Loucy (cell line): ENCODE measurements at regions not wholly inside any gene's neighbourhood (a gene's known extent, or its start where the extent isn't known, plus 50 kb on each side); places are given as distances from the start of the nearest gene placed in this dataset.

Experiments
- H2AFZ ChIP-seq: fragments of 200-600 bp; sonication (generic); 2 replicates; pipeline ENCODE4 v1.6.0; 2016; ENCODE audit warnings: antibody characterized with exemption, mild to moderate bottlenecking, low read length, moderate library complexity
- H3F3A ChIP-seq: fragments of 200-600 bp; 2 replicates; pipeline ENCODE4 v1.6.0; 2016; ENCODE audit warnings: antibody characterized with exemption, low read depth, mild to moderate bottlenecking
- H3K27me3 ChIP-seq: fragments of 200-600 bp; sonication (generic); 2 replicates; pipeline ENCODE4 v1.6.1; 2014; ENCODE audit warnings: low read length, mild to moderate bottlenecking; ENCODE audit not compliant: insufficient read depth, poor library complexity, severe bottlenecking
- H3K36me3 ChIP-seq: fragments of 200-600 bp; sonication (generic); 2 replicates; pipeline ENCODE4 v1.6.1; 2016; ENCODE audit warnings: low read length; ENCODE audit not compliant: insufficient read depth
- H3K4me1 ChIP-seq: fragments of 200-600 bp; sonication (generic); 2 replicates; pipeline ENCODE4 v1.5.1; 2014; ENCODE audit warnings: low read length, mild to moderate bottlenecking; ENCODE audit not compliant: insufficient read depth, poor library complexity, severe bottlenecking
- H3K4me2 ChIP-seq: fragments of 200-600 bp; sonication (generic); 2 replicates; pipeline ENCODE4 v1.6.0; 2014; ENCODE audit warnings: antibody characterized with exemption, low read length, low read depth, mild to moderate bottlenecking; ENCODE audit not compliant: poor library complexity, severe bottlenecking
- H3K4me3 ChIP-seq: fragments of 200-600 bp; sonication (generic); 2 replicates; pipeline ENCODE4 v1.5.1; 2014; ENCODE audit warnings: low read length, mild to moderate bottlenecking, mixed read lengths; ENCODE audit not compliant: poor library complexity, severe bottlenecking
- H3K79me2 ChIP-seq: fragments of 200-600 bp; sonication (generic); 2 replicates; pipeline ENCODE4 v1.6.1; 2014; ENCODE audit warnings: low read length; ENCODE audit not compliant: insufficient read depth
- H3K9ac ChIP-seq: fragments of 200-600 bp; sonication (generic); 2 replicates; pipeline ENCODE4 v1.6.0; 2014; ENCODE audit warnings: mild to moderate bottlenecking, low read depth, low read length, moderate library complexity; ENCODE audit not compliant: poor library complexity, severe bottlenecking
- H3K9me2 ChIP-seq: fragments of 200-600 bp; sonication (generic); replicated peaks from 2 replicates; pipeline ENCODE4 v1.6.1; 2016; ENCODE audit warnings: low read depth, low read length, mixed read lengths
- H3K9me3 ChIP-seq: fragments of 200-600 bp; sonication (generic); 2 replicates; pipeline ENCODE4 v1.6.1; 2014; ENCODE audit warnings: mild to moderate bottlenecking, antibody characterized with exemption, low read length, low read depth; ENCODE audit not compliant: insufficient read depth
- H4K20me1 ChIP-seq: fragments of 200-600 bp; sonication (generic); 2 replicates; pipeline ENCODE4 v1.6.0; 2014; ENCODE audit warnings: antibody characterized with exemption, low read length, mild to moderate bottlenecking; ENCODE audit not compliant: insufficient read depth, poor library complexity, severe bottlenecking
- CTCF ChIP-seq: fragments of 200-600 bp; sonication (generic); conservative IDR thresholded peaks from 2 replicates; pipeline ENCODE4 v1.5.1; 2014; ENCODE audit warnings: mild to moderate bottlenecking, antibody characterized with exemption, low read length
- EZH2phosphoT487 ChIP-seq: fragments of 200-600 bp; IDR thresholded peaks from 2 replicates; pipeline ENCODE4 v1.6.1; 2018; ENCODE audit warnings: antibody characterized with exemption, mild to moderate bottlenecking, moderate library complexity, borderline replicate concordance

DNA sequence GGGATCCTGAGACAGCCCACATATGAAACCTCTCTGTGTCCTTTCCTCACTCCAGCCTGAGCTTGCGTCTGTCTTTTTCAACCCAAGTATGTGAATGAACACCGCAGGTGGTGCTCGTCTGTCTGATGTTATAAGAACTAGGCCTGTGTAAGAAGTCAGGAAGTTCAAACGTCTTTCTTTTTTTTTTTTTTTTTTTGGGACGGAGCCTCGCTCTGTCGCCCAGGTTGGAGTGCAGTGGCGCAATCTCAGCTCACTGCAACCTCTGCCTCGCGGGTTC is 92.3 kb downstream of the ANKRD10 start:
- Histone ChIP-seq H4K20me1 (no peaks in the 10 kb centered on the region), H3K4me2 (no peak overlapping the region), H3K27me3 (no peaks in the 10 kb centered on the region), H2AFZ (no peak overlapping the region), H3K4me3 (no peak overlapping the region), H3K9ac (no peak overlapping the region), H3K9me2 (no peaks in the 10 kb centered on the region), H3K79me2 (no peaks in the 10 kb centered on the region), H3K4me1 (no peaks in the 10 kb centered on the region), H3F3A (no peaks in the 10 kb centered on the region), H3K36me3 (no peaks in the 10 kb centered on the region), H3K9me3 (no peaks in the 10 kb centered on the region)
- no peak for TF ChIP-seq EZH2phosphoT487
- no peak for TF ChIP-seq CTCF

GRCh38 chr13:110824702-110825300 is 90.1 kb downstream of the ANKRD10 start:
- no peaks in the 10 kb centered on the region for H3K4me1 ChIP-seq

GRCh38 chr13:110825516-110825915 is 89.4 kb downstream of the ANKRD10 start:
- Histone ChIP-seq H3K27me3 (no peaks in the 10 kb centered on the region), H3K9me3 (no peaks in the 10 kb centered on the region), H2AFZ (no peak overlapping the region), H4K20me1 (no peaks in the 10 kb centered on the region), H3K4me2 (no peak overlapping the region), H3K4me3 (no peak overlapping the region), H3K79me2 (no peaks in the 10 kb centered on the region), H3K9ac (no peak overlapping the region), H3F3A (no peaks in the 10 kb centered on the region), H3K4me1 (no peaks in the 10 kb centered on the region), H3K9me2 (no peaks in the 10 kb centered on the region), H3K36me3 (no peaks in the 10 kb centered on the region)
- no peak for TF ChIP-seq CTCF
- TF ChIP-seq EZH2phosphoT487: no peak

More at GRCh38 chr13:110824702-110825300, 90.1 kb downstream of the ANKRD10 start:
- no peaks in the 10 kb centered on the region for H3K27me3 ChIP-seq
- no peaks in the 10 kb centered on the region for H4K20me1 ChIP-seq
- TF ChIP-seq EZH2phosphoT487 (no peak), CTCF (no peak)
- no peak overlapping the region for H2AFZ ChIP-seq
- H3F3A ChIP-seq: no peaks in the 10 kb centered on the region
- H3K79me2 ChIP-seq: no peaks in the 10 kb centered on the region
- H3K9ac ChIP-seq: no peak overlapping the region
- H3K36me3 ChIP-seq: no peaks in the 10 kb centered on the region
- H3K9me2 ChIP-seq: no peaks in the 10 kb centered on the region
- H3K4me3 ChIP-seq: no peak overlapping the region
- no peak overlapping the region for H3K4me2 ChIP-seq
- H3K9me3 ChIP-seq: no peaks in the 10 kb centered on the region
